K562 (cell line): ENCODE measurements at regions not wholly inside any gene's neighbourhood (a gene's known extent, or its start where the extent isn't known, plus 50 kb on each side); places are given as distances from the start of the nearest gene placed in this dataset.

Source experiments
- DNMT1 ChIP-seq: fragments of 450-650 bp; IDR thresholded peaks from 2 replicates; pipeline ENCODE4 v1.6.1; 2016; ENCODE audit warnings: antibody characterized with exemption, mild to moderate bottlenecking
- RCOR1 ChIP-seq, 2 experiments: IDR thresholded peaks; 2 replicates each; pipeline ENCODE4 v1.6.1; 2012; ENCODE audit warnings: low read depth in 2 of 2, low read length in 2 of 2, borderline replicate concordance in 1 of 2, improper control_type of control experiment in 1 of 2
- ZFP1 ChIP-seq: fragments of 450-650 bp; formaldehyde crosslinking; IDR thresholded peaks from 2 replicates; pipeline ENCODE4 v1.4.0; 2020; ENCODE audit warnings: mild to moderate bottlenecking, mixed read lengths
- ZNF24 ChIP-seq: fragments of 450-650 bp; IDR thresholded peaks from 2 replicates; pipeline ENCODE4 v1.6.1; 2016
- ZNF431 ChIP-seq: sonication (generic); formaldehyde crosslinking; IDR thresholded peaks from 2 replicates; pipeline ENCODE4 v1.8.0; 2022; ENCODE audit warnings: mild to moderate bottlenecking, missing genetic modification reagents
- TF ChIP-seq, protein P1 (sequence below): fragments of 250-450 bp; sonication (Bioruptor Pico); IDR thresholded peaks from 2 replicates; pipeline ENCODE4 v1.8.0; 2021; ENCODE audit warnings: mild to moderate bottlenecking, moderate library complexity
- TF ChIP-seq, protein P2 (sequence below), 3 experiments: IDR thresholded peaks in 2 of 3; conservative IDR thresholded peaks in 1 of 3; 2 replicates each; pipeline ENCODE4 v1.5.1; 2011 to 2012; ENCODE audit warnings: low read length in 3 of 3, mild to moderate bottlenecking in 3 of 3, control low read depth in 2 of 3, improper control_type of control experiment in 1 of 3, inconsistent platforms in 1 of 3, low read depth in 1 of 3, mixed read lengths in 1 of 3, moderate library complexity in 1 of 3; ENCODE audit not compliant: insufficient read depth in 2 of 3
- TF ChIP-seq, protein P3 (sequence below), 2 experiments: fragments of 450-650 bp in 1 of 2; sonication (generic) in 1 of 2; formaldehyde crosslinking; conservative IDR thresholded peaks; 2 replicates each; pipeline versions ENCODE4 v1.4.0 to v1.8.1; 2020 to 2022; ENCODE audit warnings: mild to moderate bottlenecking in 1 of 2, missing genetic modification reagents in 1 of 2

DNA sequence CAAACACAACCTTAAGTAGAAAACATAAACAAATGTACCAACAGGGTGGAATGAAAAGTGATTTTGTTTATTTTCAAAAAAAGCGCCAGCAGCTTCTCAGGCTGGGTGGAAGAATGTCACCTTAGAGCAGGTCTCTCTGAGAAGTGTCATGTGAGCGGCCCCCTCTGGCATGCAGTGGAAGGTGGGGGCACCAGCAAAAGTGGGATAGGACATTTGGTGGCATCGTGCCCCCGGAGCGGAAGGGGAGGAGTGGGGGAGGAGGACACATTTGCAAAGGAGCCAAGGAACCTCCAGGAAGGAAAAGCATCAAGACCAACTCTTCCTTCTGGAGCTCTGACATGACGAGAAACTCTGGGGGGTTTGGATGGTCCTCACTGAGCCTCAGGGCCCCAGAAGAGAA lies 635.3 kb downstream of the UQCRFS1 start:
- TF ChIP-seq, protein P1, sequence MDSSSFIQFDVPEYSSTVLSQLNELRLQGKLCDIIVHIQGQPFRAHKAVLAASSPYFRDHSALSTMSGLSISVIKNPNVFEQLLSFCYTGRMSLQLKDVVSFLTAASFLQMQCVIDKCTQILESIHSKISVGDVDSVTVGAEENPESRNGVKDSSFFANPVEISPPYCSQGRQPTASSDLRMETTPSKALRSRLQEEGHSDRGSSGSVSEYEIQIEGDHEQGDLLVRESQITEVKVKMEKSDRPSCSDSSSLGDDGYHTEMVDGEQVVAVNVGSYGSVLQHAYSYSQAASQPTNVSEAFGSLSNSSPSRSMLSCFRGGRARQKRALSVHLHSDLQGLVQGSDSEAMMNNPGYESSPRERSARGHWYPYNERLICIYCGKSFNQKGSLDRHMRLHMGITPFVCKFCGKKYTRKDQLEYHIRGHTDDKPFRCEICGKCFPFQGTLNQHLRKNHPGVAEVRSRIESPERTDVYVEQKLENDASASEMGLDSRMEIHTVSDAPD (CRISPR knock-in tag): no peak
- TF ChIP-seq ZNF431 (CRISPR knock-in tag): no peak
- TF ChIP-seq, protein P2, sequence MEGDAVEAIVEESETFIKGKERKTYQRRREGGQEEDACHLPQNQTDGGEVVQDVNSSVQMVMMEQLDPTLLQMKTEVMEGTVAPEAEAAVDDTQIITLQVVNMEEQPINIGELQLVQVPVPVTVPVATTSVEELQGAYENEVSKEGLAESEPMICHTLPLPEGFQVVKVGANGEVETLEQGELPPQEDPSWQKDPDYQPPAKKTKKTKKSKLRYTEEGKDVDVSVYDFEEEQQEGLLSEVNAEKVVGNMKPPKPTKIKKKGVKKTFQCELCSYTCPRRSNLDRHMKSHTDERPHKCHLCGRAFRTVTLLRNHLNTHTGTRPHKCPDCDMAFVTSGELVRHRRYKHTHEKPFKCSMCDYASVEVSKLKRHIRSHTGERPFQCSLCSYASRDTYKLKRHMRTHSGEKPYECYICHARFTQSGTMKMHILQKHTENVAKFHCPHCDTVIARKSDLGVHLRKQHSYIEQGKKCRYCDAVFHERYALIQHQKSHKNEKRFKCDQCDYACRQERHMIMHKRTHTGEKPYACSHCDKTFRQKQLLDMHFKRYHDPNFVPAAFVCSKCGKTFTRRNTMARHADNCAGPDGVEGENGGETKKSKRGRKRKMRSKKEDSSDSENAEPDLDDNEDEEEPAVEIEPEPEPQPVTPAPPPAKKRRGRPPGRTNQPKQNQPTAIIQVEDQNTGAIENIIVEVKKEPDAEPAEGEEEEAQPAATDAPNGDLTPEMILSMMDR (IDR thresholded peaks at IDR 0.05 in 2 of 3, conservative IDR thresholded peaks at IDR 0.05 in 1 of 3; ENCODE audit: insufficient read depth in 2 of 3, low read depth in 1 of 3, low read length in 3 of 3): no peak
- TF ChIP-seq DNMT1: no peak
- no peak for TF ChIP-seq RCOR1 (IDR thresholded peaks at IDR 0.05; ENCODE audit: borderline replicate concordance in 1 of 2, low read depth in 2 of 2, low read length in 2 of 2)
- no peak for TF ChIP-seq ZFP1 (CRISPR knock-in tag)
- TF ChIP-seq ZNF24: no peak
- TF ChIP-seq, protein P3, sequence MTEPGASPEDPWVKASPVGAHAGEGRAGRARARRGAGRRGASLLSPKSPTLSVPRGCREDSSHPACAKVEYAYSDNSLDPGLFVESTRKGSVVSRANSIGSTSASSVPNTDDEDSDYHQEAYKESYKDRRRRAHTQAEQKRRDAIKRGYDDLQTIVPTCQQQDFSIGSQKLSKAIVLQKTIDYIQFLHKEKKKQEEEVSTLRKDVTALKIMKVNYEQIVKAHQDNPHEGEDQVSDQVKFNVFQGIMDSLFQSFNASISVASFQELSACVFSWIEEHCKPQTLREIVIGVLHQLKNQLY (CRISPR knock-in tag; conservative IDR thresholded peaks at IDR 0.05): no peak
